HUES6 (cell line): ENCODE measurements at regions not wholly inside any gene's neighbourhood (a gene's known extent, or its start where the extent isn't known, plus 50 kb on each side); places are given as distances from the start of the nearest gene placed in this dataset.

ENCODE experiments used
- H3K27ac ChIP-seq: 2 replicates; pipeline ENCODE4 v1.7.0; 2013; ENCODE audit warnings: low read depth, mild to moderate bottlenecking, low read length, inconsistent platforms
- H3K27me3 ChIP-seq: 2 replicates; pipeline ENCODE4 v1.6.1; 2013; ENCODE audit warnings: low read length; ENCODE audit not compliant: control insufficient read depth, insufficient read depth
- H3K36me3 ChIP-seq: 2 replicates; pipeline ENCODE4 v1.6.1; 2013; ENCODE audit warnings: low read length; ENCODE audit not compliant: control insufficient read depth, insufficient read depth
- H3K4me1 ChIP-seq: 2 replicates; pipeline ENCODE4 v1.6.1; 2013; ENCODE audit warnings: low read length; ENCODE audit not compliant: control insufficient read depth, insufficient read depth
- H3K4me3 ChIP-seq: 2 replicates; pipeline ENCODE4 v1.5.1; 2013; ENCODE audit warnings: low read depth, low read length
- H3K9ac ChIP-seq: one replicate; pipeline ENCODE4 v1.6.1; 2013; ENCODE audit warnings: mild to moderate bottlenecking, low read length
- H3K9me3 ChIP-seq: 2 replicates; pipeline ENCODE4 v1.6.1; 2013; ENCODE audit warnings: low read depth, low read length; ENCODE audit not compliant: control insufficient read depth, insufficient read depth

DNA sequence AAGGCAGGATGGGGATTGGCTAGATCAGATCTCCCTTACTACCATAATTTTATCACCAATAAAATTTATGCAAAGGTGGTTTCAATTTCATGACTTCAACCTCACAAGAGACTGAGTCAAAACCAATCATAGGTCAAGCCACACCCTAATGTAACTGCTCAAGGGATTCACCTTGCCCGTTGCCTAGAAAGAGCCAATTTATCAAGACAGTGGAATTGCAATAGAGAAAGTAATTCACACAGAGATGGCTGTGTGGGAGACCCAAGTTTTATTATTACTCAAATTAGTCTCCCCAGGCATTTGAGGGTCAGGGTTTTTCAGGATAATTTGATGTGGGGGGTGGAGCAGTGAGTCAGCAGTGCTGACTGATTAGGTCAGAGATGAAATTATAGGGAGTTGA lies 340.6 kb downstream of the RND3 start:
- Histone ChIP-seq H3K9me3 (peaks cover 26% of the 10 kb centered on the region), H3K4me3 (no peak overlapping the region), H3K4me1 (no peaks in the 10 kb centered on the region), H3K36me3 (no peaks in the 10 kb centered on the region), H3K9ac (no peak overlapping the region), H3K27ac (no peak overlapping the region), H3K27me3 (no peaks in the 10 kb centered on the region)

DNA sequence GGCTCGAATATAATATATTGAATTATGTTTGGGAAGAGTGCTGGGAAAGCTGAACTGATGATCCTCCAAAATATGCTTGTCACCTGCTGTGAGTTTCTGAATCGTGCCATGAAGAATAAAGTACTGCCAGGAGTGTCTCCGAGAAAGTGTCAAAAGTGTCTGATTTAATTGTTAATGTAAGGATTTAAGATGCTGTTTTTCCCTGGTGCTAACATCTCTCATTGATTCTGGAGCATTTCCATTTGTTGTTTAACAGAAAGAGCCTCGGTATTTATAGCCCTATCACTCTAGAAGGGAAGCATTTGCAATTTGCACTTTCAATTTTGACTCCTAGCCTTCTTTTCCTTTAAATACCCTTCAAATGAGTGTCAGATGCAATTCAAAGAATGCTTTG lies 342.2 kb downstream of the RND3 start:
- Histone ChIP-seq H3K4me1 (peaks cover 4% of the 10 kb centered on the region; the same call in 1 of the 2 replicates), H3K9ac (no peak overlapping the region), H3K27ac (no peak overlapping the region)

DNA sequence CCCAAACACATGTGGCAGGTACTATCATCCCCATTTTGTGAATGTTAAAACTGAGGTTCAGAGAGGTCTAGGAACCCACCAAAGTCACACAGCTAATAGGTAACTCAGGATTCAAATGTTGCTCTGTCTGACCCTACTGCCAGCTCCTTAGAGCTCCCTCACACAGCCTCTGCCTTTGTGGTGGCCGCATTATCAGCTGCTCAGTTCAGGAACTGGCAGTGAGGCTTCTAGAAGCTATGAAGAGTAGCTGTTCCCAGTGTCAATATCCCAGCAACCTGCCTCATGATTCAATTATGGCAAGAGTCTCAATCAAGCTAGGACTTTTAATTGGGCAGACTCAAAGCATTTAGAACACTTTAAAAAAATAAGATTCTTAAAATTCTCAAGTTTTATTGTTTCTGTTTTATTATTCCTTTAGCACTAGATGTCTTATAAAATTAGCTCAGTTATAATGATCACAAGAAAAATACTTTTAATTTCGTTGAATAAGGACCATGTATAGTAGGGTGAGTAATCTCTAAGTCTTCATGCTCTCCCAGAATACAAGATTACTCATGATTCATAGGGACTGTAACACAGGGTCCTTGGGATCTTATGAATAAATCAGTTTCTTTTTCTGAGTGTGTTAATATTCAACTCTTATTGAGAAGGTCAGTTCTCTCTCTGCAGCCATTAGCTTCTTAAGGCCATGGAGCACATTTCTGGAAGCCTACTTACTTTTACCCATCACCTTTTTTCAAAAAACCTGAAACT lies 342.7 kb downstream of the RND3 start:
- Histone ChIP-seq H3K9ac (no peak overlapping the region), H3K27ac (no peak overlapping the region), H3K27me3 (no peaks in the 10 kb centered on the region), H3K36me3 (no peaks in the 10 kb centered on the region), H3K9me3 (peaks cover 26% of the 10 kb centered on the region), H3K4me3 (no peak overlapping the region), H3K4me1 (peaks cover 4% of the 10 kb centered on the region; the same call in 1 of the 2 replicates)

More for the DNA sequence above, 342.2 kb downstream of the RND3 start:
- peaks cover 26% of the 10 kb centered on the region for H3K9me3 ChIP-seq
- H3K36me3 ChIP-seq: no peaks in the 10 kb centered on the region
- no peaks in the 10 kb centered on the region for H3K27me3 ChIP-seq
- H3K4me3 ChIP-seq: no peak overlapping the region

DNA sequence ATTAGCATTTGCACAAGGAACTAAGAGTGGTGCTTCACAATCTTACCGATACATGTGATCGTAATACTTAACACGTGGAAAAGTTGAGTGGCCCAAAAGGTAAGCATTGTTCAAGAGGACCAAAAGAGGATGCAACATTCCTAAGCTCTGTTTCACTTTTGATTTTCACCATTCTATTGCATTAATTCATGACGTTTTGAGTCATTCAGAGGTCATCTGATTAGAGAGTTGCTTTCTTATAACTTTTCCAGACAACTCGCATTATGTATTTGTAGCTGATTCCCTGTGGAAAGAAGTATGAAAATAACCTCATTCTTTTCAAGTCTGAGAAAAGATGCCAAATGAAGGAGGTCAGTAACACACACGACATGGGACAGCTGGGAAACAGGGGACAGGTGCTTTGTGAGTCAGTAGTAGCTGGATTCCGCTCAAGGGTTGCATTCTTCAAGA lies 344.4 kb downstream of the RND3 start:
- no peaks in the 10 kb centered on the region for H3K27me3 ChIP-seq
- no peak overlapping the region for H3K27ac ChIP-seq
- peaks cover 4% of the 10 kb centered on the region; the same call in 1 of the 2 replicates for H3K4me1 ChIP-seq
- H3K9ac ChIP-seq: no peak overlapping the region
- peaks cover 26% of the 10 kb centered on the region for H3K9me3 ChIP-seq
- H3K36me3 ChIP-seq: no peaks in the 10 kb centered on the region
- no peak overlapping the region for H3K4me3 ChIP-seq

DNA sequence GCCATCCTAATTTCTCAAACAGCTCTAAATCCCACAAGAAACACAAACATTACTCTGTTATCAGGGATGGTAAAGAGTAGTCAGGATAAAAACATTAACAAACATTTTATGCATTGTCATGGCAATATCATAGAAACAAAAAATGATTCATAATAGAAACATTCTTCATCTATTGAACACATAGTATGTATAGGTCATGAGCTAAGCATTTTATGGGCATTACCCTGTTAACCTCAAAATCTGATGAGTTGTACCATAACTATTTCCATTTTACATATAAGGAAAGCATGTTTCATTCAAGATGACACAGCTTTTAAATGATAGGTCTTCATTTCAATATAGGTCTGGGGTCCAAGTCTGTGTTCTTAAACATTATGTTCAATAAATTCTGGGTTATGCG lies 344.9 kb downstream of the RND3 start:
- Histone ChIP-seq H3K9ac (no peak overlapping the region), H3K36me3 (no peaks in the 10 kb centered on the region), H3K27me3 (no peaks in the 10 kb centered on the region), H3K4me3 (no peak overlapping the region), H3K27ac (no peak overlapping the region), H3K4me1 (peaks cover 4% of the 10 kb centered on the region; the same call in 1 of the 2 replicates), H3K9me3 (peaks cover 22% of the 10 kb centered on the region)

DNA sequence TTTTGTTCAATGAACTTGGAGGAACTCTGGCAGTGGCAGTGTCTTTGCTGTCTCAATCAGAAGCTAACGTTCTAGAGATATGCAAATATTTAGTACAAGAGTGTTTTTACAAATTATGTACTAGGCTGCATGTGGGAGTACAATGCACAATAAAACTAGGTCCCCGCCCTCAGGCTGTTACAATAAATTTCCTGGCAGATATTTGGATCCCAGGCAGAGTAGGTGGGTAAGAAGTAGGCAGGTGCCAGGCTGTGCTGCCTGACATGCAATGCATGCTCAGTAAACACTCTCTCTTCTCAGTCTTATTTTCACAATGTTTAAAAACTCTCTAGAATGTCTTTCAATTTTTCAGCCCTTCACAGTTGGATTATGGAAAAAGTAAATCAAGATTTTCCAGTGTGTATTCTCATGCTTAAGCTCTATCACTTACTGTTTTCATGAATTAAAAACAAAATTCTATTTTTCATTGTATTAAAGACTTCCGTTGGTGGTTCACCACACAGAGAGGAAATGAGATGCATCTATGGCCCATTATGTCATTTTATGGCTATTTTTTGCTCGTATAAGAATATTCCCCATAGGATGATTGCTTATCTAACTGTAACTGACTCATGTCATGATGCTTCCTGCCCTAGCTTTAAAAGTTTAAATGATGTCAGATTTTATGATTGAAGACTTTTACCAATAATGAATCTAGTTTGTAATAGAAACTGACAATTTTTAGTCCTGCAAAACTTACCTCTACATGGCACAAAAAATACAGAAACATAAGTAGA lies 346.1 kb downstream of the RND3 start:
- H3K27ac ChIP-seq: no peak overlapping the region

DNA sequence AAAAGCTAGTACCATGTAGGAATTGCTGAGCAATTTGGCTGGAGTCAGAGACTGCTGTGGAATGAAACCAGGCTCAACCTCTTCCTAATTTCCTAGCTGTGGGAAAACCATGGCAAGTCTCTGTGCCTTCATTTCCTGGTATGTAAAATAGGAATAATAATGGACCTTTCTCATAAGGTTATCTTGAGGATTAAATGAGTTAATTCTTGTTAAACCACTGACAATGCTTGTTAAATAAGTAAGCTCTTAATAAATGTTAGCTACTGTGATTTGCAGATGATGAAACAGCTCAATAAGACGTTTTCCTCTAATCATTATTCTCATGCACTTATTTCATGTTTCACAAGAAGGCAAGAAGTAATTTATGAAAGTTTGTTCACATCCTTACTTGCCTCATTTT lies 346.7 kb downstream of the RND3 start:
- no peak overlapping the region for H3K27ac ChIP-seq
- H3K36me3 ChIP-seq: no peaks in the 10 kb centered on the region
- H3K9ac ChIP-seq: no peak overlapping the region
- H3K9me3 ChIP-seq: peaks cover 5% of the 10 kb centered on the region
- no peak overlapping the region for H3K4me3 ChIP-seq
- no peaks in the 10 kb centered on the region for H3K27me3 ChIP-seq
- peaks cover 4% of the 10 kb centered on the region; the same call in 1 of the 2 replicates for H3K4me1 ChIP-seq

More for the DNA sequence above, 346.1 kb downstream of the RND3 start:
- no peak overlapping the region for H3K4me3 ChIP-seq
- no peak overlapping the region for H3K9ac ChIP-seq
- peaks cover 11% of the 10 kb centered on the region for H3K9me3 ChIP-seq
- H3K36me3 ChIP-seq: no peaks in the 10 kb centered on the region
- H3K27me3 ChIP-seq: no peaks in the 10 kb centered on the region
- peaks cover 4% of the 10 kb centered on the region; the same call in 1 of the 2 replicates for H3K4me1 ChIP-seq

DNA sequence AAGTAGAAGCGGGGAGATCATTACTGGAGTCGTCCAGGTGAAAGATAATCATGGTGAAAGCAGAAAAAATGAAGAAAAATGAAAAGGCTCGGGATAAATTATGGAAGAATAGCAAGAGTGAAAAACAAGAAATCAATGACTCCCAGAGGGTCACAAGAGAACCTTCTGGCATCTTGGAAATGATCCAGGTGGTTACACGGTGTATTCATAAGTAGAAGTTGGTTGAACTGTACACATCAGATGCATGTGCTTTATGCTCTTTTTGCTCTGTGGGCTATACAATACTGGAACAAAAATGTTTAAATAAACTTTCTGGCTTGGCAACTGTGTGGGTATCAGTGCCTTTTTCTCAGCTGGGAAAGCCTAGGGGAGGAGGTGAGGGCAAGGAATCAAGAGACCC lies 348.9 kb downstream of the RND3 start:
- H3K4me3 ChIP-seq: no peak overlapping the region
- H3K4me1 ChIP-seq: peaks cover 8% of the 10 kb centered on the region; the same call in 1 of the 2 replicates
- H3K9ac ChIP-seq: no peak overlapping the region
- no peaks in the 10 kb centered on the region for H3K27me3 ChIP-seq
- no peaks in the 10 kb centered on the region for H3K36me3 ChIP-seq
- H3K9me3 ChIP-seq: no peaks in the 10 kb centered on the region
- H3K27ac ChIP-seq: no peak overlapping the region

DNA sequence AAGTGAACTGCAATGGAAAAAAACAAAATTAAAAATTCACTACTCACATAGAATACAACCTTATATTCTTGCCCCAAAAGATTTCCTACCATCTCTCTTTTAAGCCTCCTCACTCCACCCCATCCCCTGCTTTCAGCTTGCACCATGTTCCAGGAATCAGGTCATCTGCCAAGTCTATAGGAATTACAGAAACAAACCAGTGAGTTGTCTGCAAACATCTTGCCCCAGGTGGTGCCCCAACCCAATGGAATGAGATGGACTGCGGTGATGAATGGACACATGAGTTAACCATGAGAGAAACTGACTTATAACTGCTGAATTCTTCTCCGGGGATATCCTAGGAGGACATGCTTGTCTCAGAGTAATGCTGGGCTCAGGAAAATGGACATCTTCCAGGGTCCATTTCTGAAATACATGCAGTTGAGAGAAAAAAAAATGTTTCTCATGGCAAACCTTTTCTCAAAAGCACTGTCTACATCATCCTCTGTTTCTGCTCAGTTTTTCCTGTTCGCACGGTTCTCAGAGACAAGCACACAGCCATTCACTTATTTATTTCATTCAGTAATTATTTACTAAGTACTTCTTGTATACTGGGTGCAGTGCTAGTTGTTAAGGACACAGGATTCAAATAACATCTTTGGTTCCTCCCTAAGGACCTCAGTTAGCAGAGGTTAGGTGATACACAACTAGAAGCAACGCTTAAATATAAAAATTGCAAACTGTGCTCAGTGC lies 350.0 kb downstream of the RND3 start:
- Histone ChIP-seq H3K4me1 (peaks cover 8% of the 10 kb centered on the region; the same call in 1 of the 2 replicates), H3K27me3 (no peaks in the 10 kb centered on the region), H3K9ac (no peak overlapping the region), H3K36me3 (no peaks in the 10 kb centered on the region), H3K9me3 (no peaks in the 10 kb centered on the region), H3K27ac (no peak overlapping the region), H3K4me3 (no peak overlapping the region)

DNA sequence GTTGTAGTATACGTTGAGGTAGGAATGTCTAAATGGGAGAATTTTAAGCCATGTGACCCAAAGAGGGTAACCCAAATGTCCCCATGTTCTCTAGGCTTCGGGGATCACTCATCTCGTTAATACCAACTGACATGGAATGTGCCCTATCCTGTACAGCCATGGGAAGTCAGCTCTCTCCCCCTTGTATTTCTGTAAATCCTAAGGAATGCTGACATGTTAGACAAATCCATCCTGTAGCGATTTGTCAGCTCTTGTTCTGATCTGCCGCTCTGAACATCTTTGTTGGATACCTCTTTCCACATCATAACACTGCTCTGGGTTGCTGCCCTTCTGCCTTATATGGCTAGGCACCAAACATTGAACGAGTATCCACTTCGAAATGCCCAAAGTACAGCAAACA lies 350.6 kb downstream of the RND3 start:
- no peaks in the 10 kb centered on the region for H3K36me3 ChIP-seq
- H3K27ac ChIP-seq: no peak overlapping the region
- no peak overlapping the region for H3K4me3 ChIP-seq
- no peak overlapping the region for H3K9ac ChIP-seq
- no peaks in the 10 kb centered on the region for H3K27me3 ChIP-seq
- H3K9me3 ChIP-seq: no peaks in the 10 kb centered on the region
- peaks cover 8% of the 10 kb centered on the region; the same call in 1 of the 2 replicates for H3K4me1 ChIP-seq
